Activated CD4-positive, CD25-positive, alpha-beta regulatory T cell treated with anti-CD3 and anti-CD28 coated beads, Interleukin-2, amount 50 U/mL, for 24 hours (primary cell): ENCODE measurements at regions not wholly inside any gene's neighbourhood (a gene's known extent, or its start where the extent isn't known, plus 50 kb on each side); places are given as distances from the start of the nearest gene placed in this dataset.

Experiments used
- ATAC-seq, 2 donors: fragments of 150-1000 bp; cut with Tn5 transposase; one replicate each; pipeline ENCODE4 v1.10.0; 2021; ENCODE audit warnings: mild to moderate bottlenecking in 1 of 2, moderate library complexity in 1 of 2

- no peak for ATAC-seq
Observed at GRCh38 chr12:74408601-74409166, 129.0 kb upstream of the ATXN7L3B start.

GRCh38 chr12:74412606-74413230 lies 124.9 kb upstream of the ATXN7L3B start:
- no peak for ATAC-seq

- no peak for ATAC-seq
Observed at GRCh38 chr12:74415633-74416032, 122.0 kb upstream of the ATXN7L3B start.

GRCh38 chr12:74418573-74418972 lies 119.1 kb upstream of the ATXN7L3B start:
- ATAC-seq, result no peak

- no peak for ATAC-seq
Observed at GRCh38 chr12:74424778-74425177, 112.9 kb upstream of the ATXN7L3B start.

GRCh38 chr12:74426091-74426490 lies 111.5 kb upstream of the ATXN7L3B start:
- no peak for ATAC-seq

GRCh38 chr12:74429535-74429934 lies 108.1 kb upstream of the ATXN7L3B start:
- no peak for ATAC-seq

- no peak for ATAC-seq
Observed at GRCh38 chr12:74431801-74432200, 105.8 kb upstream of the ATXN7L3B start.

GRCh38 chr12:74440469-74440868 lies 97.2 kb upstream of the ATXN7L3B start:
- no peak for ATAC-seq

- ATAC-seq, result no peak
Observed at GRCh38 chr12:74441872-74442271, 95.8 kb upstream of the ATXN7L3B start.

- no peak for ATAC-seq
Observed at GRCh38 chr12:74446466-74446865, 91.2 kb upstream of the ATXN7L3B start.

- ATAC-seq, result no peak
Observed at GRCh38 chr12:74449872-74450271, 87.8 kb upstream of the ATXN7L3B start.

GRCh38 chr12:74454109-74454508 lies 83.5 kb upstream of the ATXN7L3B start:
- ATAC-seq, result no peak

GRCh38 chr12:74455429-74455828 lies 82.2 kb upstream of the ATXN7L3B start:
- ATAC-seq, result no peak

GRCh38 chr12:74456431-74456830 lies 81.2 kb upstream of the ATXN7L3B start:
- no peak for ATAC-seq

- no peak for ATAC-seq
Observed at GRCh38 chr12:74468401-74468800, 69.2 kb upstream of the ATXN7L3B start.

GRCh38 chr12:74476234-74476633 lies 61.4 kb upstream of the ATXN7L3B start:
- no peak for ATAC-seq

GRCh38 chr12:74481078-74481477 lies 56.6 kb upstream of the ATXN7L3B start:
- no peak for ATAC-seq

- ATAC-seq, result no peak
Observed at GRCh38 chr12:74482115-74482514, 55.5 kb upstream of the ATXN7L3B start.

GRCh38 chr12:74483057-74483456 lies 54.6 kb upstream of the ATXN7L3B start:
- ATAC-seq, result no peak
